GM21737 (cell line): ENCODE measurements at regions not wholly inside any gene's neighbourhood (a gene's known extent, or its start where the extent isn't known, plus 50 kb on each side); places are given as distances from the start of the nearest gene placed in this dataset.

ENCODE experiments used
- ATAC-seq: cut with Tn5 transposase; IDR thresholded peaks from one replicate; pipeline ENCODE4 v1.9.1; 2021; ENCODE audit warnings: mild to moderate bottlenecking, moderate library complexity; ENCODE audit not compliant: unreplicated experiment

DNA sequence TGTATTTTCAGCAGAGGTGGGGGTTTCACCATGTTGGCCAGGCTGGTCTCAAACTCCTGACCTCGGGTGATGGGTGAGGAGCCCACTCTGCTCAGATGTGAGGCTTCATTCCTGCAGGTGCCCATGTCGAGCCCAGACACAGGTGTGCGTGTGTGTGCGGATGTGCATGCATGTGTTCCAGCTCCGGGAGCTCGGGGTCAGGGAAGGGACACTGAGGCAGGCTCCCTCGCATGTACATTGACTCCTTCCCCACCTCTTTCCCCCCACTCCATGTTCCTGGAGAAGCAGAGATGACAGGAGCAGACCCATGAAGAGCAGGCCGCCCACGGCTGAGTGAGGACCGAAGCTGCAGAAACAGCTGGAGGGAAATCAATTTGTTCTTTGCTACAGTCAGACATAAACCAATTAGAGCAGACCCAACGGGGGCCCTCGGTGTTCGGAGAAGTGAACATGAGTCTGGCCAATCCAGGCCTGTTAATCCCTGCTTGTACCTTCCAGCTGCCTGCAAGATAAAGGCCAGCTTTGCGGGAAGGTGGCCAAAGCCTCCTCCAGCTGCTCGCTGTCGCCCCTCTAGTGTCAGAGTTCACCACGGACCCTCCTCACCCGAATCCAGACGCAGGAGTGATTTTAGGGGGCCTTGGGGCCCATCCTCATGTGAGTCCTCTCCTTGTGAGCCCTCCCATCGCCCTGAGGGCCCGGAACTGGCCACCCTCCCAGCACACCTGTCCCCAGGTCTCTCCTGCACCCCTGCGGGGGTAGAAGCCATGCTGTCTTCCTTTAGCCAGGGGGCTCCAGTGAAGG, 321.0 kb upstream of the RTL1 start:
- ATAC-seq: no peak

DNA sequence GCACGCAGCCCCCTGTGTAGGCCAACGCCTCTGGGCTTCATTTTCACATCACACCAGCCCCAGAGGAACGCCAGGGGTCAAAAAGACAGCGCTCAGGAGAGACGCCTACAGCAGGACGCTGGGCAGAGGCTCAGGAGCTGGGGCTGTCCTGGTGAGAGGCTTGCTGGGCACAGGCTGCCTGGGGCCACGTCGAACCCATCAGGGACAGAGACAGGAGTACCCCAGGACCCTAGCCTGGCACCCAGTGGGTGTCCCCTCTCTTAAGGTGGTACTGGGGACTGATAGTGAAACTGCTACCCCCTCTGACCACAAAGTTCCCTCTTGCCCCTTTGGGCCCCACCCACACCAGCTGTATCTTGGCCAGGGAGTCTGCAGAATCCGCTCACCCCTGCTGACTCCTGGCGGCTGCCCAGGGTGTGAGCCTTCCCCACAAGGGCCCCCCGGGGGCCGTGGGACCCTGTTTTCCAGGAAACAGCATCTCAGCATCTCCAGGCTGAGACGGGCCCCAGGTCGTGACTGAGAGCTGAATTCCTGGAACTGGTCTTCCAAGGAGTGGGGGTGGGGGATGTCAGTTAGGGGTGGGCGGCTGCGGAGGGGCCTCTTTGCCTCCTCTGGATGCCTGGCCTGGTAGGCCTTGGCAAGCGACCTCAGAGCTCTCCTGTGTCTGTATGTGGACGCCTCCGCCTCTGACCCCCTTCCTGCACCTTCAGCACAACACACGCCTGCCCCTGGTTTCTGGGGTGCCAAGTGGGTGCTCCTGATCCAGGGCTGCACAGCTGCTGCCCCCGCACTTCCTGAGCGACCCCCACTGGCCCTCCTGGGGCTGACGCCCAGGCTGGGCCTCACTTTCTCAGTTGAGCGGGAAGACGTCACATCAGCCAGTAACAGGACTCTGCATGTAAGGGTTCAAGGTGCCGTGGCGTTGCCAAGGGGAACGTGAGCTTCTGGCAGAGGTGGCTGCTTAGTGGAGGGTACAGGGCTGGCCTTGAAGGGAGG, 321.9 kb upstream of the RTL1 start:
- ATAC-seq: no peak

DNA sequence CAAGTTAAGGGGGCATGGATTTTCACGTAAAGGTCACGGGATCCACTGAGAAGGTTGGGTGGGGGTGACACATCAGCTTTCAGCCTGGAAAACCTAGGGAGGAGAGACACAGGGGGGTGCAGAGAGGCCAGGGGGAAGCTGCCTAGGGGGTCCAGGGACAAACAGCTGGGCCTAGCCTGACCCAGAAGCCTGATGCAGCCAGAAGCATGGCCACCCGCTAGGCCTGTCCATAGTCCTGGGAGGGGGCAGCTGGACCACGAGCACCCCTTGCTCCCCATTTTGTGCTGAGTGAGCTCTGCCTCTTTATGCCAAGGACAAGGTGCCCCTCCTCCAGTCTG, 322.7 kb upstream of the RTL1 start:
- ATAC-seq: no peak

DNA sequence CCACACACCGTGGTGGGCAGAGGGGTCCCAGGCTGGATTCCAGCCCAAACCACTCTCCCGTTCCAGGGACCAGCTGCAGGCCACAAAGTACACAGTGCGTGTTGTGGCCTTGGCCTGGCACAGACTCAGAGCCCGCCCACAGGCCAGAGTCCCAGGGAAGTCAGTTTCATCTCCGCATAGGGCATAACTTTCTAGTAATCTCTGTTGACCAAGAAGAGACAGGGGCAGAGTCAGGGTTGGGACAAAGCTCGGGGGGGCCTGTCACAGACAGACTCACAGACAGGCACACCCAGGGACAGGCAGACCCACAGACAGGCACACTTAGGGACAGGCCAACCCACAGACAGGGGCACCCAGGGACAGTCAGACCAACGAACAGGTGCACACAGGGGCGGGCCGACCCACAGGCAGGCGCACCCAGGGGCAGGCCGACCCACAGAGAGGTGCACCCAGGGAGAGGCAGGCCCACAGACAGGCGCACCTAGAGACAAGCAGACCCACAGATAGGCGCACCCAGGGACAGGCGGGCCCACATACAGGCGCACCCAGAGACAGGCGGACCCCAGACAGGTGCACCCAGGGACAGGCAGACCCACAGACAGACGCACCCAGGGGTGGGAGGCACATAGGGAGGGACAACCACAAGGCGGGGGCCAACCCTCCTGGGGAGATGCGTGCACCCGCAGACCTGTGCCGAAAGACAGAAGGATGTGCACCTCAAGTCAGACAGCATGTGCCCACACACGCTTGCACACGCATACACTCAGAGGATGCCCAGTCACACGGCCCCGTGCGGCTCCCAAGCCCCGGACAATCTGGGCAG, 323.3 kb upstream of the RTL1 start:
- no peak for ATAC-seq

DNA sequence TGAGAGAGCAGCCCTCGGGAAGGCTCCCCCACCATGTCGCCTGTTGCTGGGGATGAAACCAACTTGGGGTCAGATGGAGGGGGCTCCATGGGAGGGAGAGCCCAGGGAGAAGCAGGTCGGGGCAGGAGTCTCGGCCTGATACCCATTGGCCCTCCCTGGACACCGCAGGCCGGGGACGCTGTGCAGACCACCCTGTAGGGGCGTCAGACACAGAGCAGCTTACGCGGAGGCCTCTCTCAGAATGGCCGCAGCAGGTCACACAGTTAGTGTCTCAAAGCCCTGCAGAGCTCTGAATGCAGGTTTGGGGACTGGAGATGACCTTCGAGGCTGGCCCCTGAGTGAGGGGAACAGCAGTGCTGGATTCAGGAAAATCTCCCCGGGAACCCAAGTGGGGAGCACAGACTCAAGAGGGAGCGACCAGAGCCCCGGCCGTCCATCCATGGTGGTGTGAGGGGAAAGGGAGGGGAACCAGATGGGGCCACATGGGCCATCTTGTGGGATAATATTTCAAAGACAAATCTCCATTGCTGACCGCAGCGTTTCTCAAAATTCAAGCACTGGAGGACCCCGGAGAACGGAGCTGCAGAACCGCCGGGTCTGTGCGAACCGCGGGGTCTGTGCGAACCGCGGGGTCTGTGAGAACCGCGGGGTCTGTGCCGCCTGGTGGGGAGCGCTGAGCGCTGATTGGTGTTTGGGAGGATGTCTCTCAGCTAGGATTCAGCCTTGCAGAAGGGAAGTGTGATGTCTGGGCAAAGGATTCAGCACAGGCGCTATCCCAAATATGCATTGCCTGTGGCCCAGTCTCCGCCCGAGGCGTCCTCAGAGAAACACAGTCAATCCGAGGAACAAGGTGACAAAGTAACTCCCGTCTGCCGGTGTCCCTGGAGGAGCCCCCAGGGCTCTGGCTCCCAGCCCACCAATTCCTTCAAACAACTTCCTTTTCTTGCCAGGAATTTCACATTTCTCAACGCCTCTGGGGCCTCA, 324.4 kb upstream of the RTL1 start:
- no peak for ATAC-seq

DNA sequence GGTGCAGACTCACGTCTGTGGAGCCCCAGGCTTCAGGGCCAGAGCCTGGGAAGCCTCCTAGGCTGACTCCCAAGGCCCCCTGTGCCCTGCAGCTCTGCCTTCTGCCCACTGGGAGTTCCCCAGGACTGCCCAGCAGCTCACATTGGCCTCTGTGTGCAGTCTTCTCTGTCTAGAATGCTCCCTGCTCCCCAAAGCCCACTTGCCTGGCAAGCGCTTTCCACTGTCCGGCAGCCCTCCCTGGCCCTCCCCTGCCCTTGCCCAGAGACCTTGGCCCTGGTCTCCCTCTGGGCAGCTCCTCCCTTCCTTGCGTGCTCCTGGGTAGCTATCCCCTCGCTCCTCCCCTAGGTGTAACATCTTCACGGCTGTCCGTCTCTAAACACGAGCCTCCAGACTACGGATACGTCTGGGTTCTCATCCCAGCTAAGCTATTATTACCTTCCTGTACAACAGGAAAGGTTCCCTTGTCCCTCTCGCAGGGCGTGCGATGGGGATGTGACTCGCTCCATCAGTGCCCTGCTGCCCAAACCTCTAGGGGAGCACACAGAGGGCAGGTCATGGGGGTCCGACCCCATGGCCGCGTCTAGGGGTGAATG, 325.5 kb upstream of the RTL1 start:
- no peak for ATAC-seq

DNA sequence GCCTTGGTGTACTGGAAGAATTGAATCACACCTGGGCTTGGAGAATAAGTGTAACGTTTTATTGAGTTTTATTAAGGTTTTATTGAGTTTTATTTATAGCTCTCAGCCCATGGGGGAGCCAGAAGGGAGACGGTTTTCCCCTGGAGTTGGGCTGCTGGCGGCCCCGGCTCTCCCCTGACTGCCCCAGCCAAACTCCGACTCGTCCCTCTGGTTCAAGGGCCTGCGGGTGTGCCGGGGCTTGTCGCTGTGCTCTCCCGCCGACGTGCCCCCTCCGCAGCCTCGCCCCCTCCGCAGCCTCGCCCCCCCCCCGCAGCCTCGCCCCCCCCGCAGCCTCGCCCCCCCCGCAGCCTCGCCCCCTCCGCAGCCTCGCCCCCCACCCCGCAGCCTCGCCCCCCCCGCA, 326.1 kb upstream of the RTL1 start:
- no peak for ATAC-seq

DNA sequence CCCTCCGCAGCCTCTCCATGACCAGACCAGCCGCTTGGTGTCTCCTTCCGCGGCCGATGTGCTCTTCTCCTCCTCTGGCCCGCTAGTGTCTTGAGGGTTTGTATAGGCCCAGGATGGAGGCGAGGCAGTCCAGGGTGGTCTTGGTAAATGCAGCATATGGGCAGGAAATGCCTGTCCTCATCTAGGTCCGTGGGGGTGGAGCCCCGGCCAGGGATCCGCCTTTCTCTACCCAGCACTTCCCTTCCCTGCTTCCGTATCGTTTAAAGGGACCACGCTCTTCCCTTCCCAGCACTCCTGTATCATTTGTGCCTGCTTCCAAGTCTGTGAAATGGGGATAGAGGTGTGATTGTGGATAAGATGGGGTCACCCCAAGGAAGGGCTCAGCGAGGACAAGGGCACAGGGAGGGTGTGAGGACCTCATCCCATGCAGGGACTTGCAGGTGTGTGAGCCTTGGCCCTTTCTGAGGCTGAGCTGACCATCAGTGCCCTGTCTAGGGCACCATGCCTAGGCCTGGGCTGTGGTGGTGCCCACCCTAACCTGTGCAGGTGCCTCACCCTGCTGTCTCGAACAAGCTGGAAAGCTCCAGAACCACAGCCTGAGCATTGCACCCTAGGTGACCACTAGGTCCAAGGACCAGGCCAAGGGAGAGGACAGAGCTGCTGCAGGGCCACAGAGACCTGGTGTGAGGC, 326.8 kb upstream of the RTL1 start:
- ATAC-seq: no peak

DNA sequence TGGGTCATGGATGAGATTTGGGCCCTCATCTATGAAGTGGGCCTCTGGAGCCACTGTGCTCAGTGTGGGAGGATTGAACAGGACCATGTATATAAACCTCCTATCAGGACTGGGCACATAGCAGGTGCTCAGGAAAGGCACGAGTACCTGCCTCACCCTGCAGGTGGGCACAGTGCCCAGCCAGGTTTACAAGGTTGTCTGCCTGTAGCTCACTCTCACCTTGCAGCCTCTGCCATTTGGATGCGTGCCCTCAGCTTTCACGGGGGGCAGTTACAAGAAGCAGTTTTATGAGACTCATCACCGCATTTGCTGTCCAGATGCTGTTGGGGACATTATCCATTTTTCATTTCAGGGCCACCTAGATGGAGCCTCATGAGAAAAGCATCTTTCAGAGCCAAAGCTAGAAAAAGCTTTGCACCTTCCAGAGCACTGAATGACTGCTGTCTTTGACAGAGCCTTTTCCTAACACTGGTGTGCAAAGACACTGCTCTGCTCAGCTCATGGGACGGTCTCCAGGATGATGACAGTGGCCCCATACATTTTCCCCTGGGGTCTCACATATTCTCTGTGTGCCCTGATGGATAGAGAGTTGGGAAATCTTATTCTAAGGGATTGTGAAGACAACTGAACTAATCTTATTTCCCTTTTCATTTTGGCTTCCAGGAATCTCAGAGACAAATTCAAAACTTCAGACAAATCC, 327.5 kb upstream of the RTL1 start:
- no peak for ATAC-seq

DNA sequence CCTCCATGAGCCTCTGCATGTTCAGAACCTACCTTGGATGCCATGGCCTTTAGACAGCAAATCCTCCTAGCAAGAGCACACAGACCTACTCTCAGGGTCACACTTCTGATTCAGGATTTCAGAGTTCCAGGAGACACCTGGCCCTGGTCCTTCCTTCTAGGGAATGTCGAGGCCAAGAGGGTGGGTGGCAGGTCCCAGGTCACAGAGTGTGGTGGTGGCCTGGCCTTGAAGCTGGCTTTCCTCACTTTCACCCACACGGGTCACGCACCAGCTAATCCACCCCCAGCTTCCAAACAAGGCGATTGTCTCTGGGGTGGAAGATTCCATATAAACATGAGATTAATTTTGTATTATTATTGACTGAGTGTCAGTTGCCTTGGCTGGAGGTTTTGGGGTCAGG, 328.3 kb upstream of the RTL1 start:
- ATAC-seq: no peak

DNA sequence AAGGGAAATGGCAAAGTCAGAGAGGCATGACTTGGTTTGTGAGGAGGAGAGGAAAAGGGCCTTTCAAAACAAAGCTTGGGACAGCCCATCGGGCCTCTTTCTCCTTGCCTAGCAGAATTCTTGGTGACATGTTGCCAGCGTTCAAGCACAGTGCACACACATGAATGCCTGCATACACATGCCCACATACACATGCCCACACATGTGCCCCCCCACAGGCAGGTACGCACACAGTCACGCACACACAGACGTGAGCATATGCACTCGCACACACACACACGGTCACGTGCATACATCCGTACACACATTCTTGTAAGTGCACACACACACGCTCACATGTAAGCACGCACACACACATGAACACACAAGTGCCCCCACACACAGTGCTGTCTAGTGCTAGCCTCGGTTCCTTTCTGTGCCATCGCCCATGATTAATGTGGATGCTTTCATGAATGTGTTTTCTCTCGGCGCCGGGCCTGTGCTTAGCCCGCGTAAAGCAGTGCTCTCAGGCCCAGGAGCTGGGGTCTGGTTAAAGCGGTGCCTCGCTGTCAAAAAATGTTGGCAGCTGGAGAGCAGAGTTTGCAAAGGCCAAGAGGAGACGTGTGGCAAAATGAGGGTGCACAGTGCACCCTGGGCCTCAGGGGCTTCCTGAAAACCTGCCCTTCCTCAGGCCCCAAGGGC, 328.8 kb upstream of the DIO3 start:
- no peak for ATAC-seq

DNA sequence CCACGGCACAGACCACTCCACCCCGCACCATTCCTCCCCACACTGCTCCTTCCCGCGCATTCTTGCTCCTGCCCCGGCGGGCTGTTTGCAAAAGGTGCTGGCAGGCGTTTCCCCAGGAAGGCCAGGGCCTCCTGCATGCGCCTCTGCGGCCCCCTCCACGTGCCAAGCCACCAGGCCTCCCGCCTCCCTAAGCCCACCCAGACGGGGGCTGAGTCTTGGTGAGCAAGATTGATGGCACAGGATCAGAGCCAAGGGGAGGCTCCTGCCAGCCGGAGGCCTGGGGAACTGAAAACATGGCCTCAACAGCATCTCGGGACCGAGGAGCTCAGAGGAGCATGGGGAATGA, 328.3 kb upstream of the DIO3 start:
- ATAC-seq: no peak

DNA sequence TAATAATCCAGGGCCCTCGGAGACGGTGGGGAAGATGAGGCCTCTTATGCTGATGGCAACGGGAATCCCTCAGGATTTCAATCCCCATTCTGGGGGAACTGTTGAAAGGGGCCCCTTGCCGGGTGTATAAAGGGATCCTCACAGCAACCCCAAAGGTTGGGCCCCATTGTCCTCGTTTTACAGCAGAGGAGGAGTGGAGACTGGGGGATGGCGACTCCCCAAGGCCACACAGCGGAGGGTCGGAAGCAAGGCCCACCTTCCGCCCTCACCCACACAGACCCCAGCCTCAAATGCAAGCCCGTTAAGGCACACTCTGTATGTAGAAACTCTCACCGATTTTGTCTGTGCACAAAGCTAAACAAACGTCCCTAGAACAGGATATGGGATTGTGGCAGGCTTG, 327.9 kb upstream of the DIO3 start:
- no peak for ATAC-seq

DNA sequence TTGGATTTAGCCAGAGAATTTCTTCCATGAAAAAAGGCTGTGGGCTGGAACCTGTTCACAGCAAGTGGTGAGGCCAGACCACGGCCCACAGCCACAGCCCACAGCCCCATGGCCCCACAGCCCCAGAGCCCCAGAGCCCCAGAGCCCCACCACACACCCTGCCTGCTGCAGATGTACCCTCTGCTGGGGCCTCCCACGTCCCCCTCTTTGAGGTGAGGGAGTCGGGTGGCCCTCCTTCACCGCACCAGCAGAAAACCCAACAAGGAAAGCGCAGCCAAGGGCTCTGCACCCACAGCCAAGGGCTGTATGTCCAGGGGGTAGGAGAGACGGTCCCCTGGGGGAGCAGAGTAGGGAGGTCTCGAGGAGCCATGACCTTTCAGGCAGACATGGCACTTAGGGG, 327.5 kb upstream of the DIO3 start:
- ATAC-seq: no peak

DNA sequence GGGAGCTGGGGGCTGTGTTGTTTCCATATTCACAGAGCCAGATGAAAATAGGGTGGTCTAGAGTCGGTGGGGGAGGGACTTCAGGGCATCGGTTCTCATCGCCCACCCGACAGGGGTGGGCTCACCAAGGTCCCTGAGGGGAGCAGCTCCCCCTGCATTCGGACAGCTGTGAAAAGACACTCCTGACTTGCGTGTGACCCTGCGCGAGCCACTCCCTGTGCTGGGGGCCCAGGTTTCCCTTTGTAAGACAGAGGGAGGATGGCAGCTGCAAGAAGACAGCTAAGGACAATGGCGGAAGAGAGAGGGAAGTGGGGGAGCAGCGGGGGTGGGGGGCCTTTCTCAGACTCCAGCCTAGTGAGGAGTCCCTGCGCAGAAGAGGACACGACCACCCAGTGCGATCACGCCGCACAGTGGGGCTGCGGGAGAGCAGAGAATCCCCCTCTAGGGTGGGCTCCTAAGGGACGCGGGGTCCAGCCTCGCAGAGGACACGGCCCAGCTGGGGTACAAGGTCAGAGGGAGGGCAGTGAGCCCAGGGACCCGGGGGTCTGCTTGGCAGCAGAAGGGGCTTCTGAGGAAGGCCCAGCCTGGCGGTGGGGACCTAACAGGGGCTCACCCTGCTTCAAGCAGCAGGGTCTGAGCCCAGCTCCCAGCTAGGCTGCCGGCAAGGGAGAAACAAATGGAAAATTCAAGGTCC, 326.9 kb upstream of the DIO3 start:
- no peak for ATAC-seq

DNA sequence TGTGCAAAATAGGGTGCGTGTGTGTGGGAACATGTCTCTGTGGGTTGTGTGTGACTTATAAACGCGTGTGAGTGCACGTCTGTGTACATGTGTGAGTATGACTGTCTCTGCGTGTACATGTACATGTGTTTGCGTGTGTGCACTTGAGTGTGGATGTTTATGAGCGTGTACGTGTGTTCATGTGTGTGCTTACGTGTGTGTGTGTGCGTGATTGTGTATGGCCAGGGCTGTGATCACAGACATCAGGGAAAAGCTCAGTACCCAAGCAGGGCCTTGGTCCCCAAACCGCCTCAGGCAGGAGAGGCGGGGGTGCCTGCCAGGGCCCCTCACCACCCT, 326.3 kb upstream of the DIO3 start:
- ATAC-seq: no peak

DNA sequence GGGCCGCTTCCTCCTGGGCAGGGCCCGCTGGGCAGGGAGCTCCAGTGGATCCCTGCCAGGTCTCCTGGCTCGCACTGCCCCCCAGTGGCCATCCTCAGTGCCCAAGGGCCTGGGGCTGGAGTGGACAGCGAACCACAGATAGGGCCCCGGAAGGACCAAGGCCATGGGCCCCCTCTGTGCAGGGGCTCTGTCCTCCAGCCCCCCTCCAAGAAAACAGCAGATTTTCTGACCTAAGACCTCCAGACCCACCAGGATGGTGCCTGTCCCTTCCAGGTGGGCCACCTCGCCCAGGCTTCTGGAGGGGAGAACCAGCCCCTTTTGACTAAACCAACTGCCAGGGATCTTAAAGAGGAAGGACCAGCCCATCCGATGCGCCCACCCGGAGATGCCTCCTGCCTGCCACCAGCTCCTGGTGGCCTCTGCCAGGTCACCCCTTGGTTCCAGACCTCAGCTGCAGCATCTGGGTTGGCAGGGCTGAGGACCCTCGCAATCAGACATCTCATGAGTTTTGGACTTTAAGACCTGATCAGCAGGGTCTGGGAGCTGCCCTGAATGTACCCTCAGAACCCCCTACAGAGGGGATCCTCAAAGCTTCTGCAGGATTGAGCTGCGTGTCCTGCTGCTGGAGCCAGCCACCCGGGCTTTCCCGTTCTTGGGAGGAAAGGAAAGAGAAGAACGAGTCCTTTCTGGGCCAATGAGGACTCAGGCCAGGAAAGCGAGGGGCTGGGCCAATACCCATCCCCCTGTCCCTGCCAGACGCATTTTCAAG, 325.8 kb upstream of the DIO3 start:
- no peak for ATAC-seq
